GM19455 (cell line): ENCODE measurements at regions not wholly inside any gene's neighbourhood (a gene's known extent, or its start where the extent isn't known, plus 50 kb on each side); places are given as distances from the start of the nearest gene placed in this dataset.
A peak's percentile ranks its signal among the peaks of the same experiment; 100 is the strongest.
"Not testable (repeated sequence)": the region's sequence is repeated elsewhere in the genome, so short reads cannot be mapped to it uniquely, and the experiment has no call there.

Experiments used
- ATAC-seq: cut with Tn5 transposase; IDR thresholded peaks from one replicate; pipeline ENCODE4 v1.9.1; 2021; ENCODE audit not compliant: unreplicated experiment

DNA sequence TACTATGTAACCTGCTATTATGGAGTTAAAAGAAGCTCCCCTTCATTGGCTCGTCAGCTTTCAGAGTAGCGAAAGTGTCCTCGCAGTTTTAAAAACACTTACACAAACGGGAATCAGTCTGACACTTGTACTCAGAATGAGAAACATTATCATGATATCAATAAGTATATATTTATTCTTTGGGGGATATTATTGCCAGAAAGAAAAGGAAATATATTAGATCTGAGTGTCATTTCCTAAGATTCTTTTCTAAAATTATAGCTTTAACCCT is 584.5 kb downstream of the ZEB2 start:
- ATAC-seq: no peak

GRCh38 chr2:143934626-143935481 is 585.1 kb downstream of the ZEB2 start:
- ATAC-seq: no peak

DNA sequence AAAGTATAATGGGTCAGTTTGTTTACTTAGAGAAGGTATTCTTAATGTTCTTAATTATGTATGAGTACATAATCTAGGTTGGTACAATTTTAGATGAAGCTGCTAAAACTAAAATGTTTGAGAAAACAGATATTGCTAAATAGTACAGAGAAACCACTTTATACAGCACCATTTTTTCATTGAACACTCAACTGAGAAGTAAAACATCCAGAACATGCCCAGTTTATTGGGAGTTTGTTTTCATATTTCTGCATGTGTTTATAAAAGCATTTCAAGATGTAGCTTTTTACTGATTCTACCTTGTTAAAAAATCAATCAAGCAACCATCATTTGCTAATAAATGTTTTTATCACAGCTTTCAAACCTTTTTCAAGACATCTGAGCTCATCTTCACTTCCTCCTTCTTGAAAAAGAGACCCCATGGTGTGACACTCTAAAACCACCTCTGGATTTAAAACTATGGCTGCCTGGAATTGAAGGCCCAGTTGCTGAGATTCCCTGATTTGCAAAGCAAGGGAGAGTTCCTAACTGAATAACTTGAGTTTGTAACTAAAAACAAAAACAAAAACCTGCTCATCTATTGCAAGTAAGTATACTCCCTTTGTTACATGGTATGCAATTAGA is 585.9 kb downstream of the ZEB2 start:
- no peak for ATAC-seq

GRCh38 chr2:143930891-143931290 is 589.0 kb downstream of the ZEB2 start:
- ATAC-seq: no peak

- ATAC-seq: no peak
These were observed 591.3 kb downstream of the ZEB2 start for GRCh38 chr2:143928613-143929012.

DNA sequence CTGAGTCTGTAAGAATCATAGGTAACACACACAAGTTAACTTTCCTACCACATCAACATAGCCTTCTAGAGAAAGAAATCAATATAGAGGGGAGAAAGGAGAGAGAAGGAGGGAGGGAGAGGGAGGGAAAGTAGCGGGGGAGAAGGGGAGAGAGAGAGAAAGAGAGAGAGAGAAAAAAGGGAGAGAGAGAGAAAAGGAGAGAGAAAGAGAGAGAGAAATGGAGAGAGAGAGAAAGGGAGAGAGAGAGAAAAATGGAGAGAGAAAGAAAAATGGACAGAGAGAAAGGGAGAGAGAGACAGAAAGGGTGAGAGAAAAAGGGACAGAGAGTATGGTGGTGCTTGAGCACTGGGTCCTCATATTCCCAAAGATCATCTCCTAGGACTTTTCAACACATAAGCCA is 591.7 kb downstream of the ZEB2 start:
- ATAC-seq: no peak

GRCh38 chr2:143926736-143927135 is 593.2 kb downstream of the ZEB2 start:
- no peak for ATAC-seq

GRCh38 chr2:143922261-143922830 is 597.6 kb downstream of the ZEB2 start:
- ATAC-seq: not testable (repeated sequence)

GRCh38 chr2:143918465-143918989 is 601.4 kb downstream of the ZEB2 start:
- no peak for ATAC-seq

GRCh38 chr2:143916781-143917180 is 603.1 kb downstream of the ZEB2 start:
- ATAC-seq: no peak

GRCh38 chr2:143909577-143910353 is 610.2 kb downstream of the ZEB2 start:
- no peak for ATAC-seq

DNA sequence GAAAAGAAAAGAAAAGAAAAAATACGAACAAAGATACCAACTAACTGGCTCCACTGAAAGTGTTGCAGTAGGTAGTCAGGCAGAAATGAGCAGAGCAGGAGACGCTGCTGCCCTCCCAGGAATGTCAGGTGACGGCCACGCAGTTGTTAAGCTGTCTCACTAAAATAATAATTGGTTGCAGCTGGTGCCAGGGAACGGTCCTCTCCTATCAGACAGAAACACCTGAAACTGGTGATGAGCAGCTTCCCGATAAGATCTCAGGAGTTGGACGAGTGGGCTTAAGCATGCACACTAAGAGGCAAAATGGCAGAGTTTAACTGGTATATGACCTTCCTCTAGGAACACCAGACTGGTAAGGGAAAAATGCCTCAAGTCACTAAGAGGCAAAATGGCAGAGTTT is 611.1 kb downstream of the ZEB2 start:
- no peak for ATAC-seq

GRCh38 chr2:143907801-143908200 is 612.1 kb downstream of the ZEB2 start:
- no peak for ATAC-seq

- no peak for ATAC-seq
These were observed 613.1 kb downstream of the ZEB2 start for GRCh38 chr2:143906850-143907249.

DNA sequence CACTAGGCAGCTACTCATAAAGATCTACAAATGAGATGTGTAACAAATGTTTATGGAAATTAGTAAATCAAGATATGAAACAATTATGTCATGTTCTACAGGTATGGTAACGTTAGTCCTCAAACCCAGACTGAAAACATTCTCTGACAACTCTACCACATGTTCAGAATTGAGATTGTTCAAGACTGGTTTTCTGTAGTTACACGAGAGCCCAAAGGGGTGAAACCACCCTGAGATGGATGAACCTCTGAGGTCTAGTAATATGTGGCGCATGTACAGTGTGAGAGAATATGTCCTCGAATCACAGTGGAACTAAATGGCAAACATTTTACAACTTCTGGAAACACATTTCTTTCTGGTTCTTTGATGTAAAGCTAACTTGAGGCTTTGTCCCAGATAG is 614.3 kb downstream of the ZEB2 start:
- no peak for ATAC-seq

DNA sequence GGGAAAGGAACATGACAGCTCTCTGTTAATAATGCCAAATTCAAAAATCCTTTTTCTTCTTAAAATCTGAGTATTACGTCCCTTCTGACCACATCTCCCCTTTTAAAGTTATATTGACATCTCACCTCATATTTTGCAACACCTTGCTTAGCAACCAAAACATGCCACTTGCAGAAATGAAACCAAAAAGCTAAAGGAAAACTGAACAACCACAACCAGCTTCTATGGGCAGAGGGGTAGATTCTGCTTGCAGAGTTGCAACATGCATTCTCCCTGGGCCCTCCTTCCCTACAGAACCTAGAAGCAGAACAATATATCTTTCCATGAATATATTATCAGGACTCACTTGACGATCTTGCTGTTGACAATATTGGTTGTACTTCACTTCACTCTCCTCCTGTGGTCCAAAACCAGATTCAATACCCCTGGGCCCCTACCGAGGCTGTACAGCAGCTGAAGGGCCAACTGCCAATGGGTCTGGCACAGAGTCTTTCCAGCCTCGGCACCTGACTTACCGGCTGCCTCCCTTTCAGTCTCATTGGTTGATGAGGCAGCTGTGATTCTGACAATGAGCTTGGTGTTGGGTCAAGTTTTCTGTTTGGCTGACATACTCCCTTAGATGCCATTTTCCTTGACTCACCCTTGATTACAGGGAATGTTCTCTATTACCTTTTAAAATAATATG is 616.6 kb downstream of the ZEB2 start:
- no peak for ATAC-seq

DNA sequence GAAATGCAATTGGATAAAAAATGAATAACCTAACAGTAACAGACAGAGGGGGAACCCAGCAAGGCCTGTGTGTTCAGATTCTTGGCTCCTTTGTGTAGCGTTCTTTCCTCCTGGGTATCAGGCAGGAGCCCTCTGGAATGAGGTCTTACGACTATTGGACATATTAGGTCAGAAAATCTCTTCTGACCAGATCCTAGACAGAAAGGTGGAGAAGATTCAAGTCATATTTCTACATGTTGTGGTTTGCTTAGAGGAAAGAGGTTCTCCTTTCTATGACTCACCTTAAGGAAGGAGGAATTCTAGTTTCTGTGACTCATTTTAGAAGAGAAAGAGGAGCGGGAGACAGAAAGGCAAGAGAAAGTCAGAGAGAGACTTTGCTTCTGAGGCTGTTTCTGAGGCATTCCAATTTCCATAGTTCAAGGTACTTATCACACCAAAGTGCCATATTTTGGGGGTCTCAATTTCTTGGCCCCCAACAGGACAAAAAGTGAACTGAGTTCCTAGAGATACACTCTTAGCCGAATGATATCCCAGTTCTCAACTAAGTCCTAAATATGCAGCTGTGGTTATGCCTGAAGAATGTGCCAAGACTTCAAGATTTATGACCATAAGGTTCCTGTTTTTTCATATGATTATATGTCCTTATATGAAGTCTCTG is 618.6 kb downstream of the ZEB2 start:
- ATAC-seq: peak; percentile 68

GRCh38 chr2:143899987-143900386 is 619.9 kb downstream of the ZEB2 start:
- ATAC-seq: no peak

- no peak for ATAC-seq
These were observed 626.5 kb downstream of the ZEB2 start for GRCh38 chr2:143893371-143893770.

DNA sequence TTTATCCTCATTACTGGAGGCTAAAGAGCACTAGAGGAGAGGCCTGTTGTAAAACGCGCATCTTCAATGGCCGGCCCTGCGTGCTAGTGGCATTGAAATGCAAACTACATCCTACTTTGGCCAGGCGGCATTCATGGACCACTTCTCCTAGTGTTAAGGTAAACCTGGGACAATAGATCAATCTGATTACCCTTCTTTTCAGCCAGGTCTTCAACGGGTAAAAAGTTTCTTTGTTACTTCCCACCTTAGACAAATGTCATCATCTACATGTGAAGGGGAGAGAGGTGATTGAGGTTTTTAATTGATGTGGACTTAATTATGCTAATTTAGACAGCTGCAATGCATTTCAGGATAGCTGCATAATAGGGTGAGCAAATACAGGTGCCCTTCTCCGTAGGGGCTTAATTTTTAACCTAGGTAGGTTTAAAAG is 628.0 kb downstream of the ZEB2 start:
- ATAC-seq: no peak
